Activated naive CD4-positive, alpha-beta T cell treated with anti-CD3 and anti-CD28 coated beads, Interleukin-2, amount 50 U/mL, for 72 hours (primary cell): ENCODE measurements at regions not wholly inside any gene's neighbourhood (a gene's known extent, or its start where the extent isn't known, plus 50 kb on each side); places are given as distances from the start of the nearest gene placed in this dataset.
"Not testable (repeated sequence)": the region's sequence is repeated elsewhere in the genome, so short reads cannot be mapped to it uniquely, and the experiment has no call there.

Experiments
- ATAC-seq, 2 donors: fragments of 150-1000 bp; cut with Tn5 transposase; 2 replicates each; pipeline ENCODE4 v1.10.0; 2021; ENCODE audit warnings: mild to moderate bottlenecking in 2 of 2, moderate library complexity in 2 of 2
- DNase-seq, 2 donors: peaks; one replicate each; pipeline ENCODE4 v3.0.0; 2021 to 2022; ENCODE audit warnings: low spot score in 2 of 2
- H3K27ac Mint-ChIP-seq, 2 donors: one replicate each; pipeline ENCODE4 v1.8.0; 2022; ENCODE audit warnings: mild to moderate bottlenecking in 2 of 2, mixed read lengths in 2 of 2
- H3K36me3 Mint-ChIP-seq, 2 donors: one replicate each; pipeline ENCODE4 v1.8.0; 2022; ENCODE audit warnings: mixed read lengths in 2 of 2
- H3K9me3 Mint-ChIP-seq, 2 donors: one replicate each; pipeline ENCODE4 v1.8.0; 2022; ENCODE audit warnings: mixed read lengths in 2 of 2

- no peak for ATAC-seq
These were observed 50.0 kb upstream of the ACYP2 start for GRCh38 chr2:54065411-54065810.

DNA sequence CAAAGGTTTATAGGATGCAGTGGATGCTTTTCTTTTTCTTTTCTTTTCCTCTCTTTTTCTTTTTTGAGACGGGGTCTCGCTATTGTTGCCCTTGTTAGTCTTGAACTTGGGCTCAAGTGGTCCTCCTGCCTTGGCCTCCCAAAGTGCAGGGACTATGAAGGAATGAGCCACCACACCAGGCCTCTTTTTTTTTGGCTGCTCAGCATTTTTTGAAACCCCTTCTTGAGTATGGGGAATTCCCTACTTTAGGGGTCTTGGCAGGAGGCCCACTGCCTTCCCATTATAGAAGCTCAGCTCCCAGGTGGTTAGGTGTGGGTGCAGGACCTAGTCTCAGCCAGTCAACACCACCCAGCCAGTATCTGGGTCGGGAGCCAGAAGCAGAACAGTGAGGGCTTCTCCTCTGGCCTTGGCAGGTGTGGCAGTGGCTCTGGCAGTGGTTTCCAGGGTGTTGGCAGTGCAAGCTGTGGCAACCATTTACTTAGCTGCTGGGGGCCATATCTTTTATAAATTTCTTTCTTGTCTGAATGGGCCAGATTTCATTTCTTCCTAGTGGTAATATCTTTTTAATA, 51.4 kb upstream of the ACYP2 start:
- DNase-seq (no peak), ATAC-seq (no peak)
- H3K9me3 Mint-ChIP-seq: peaks cover 3 to 5% of the 10 kb centered on the region in 2 donors

More at GRCh38 chr2:54065411-54065810, 50.0 kb upstream of the ACYP2 start:
- Mint-ChIP-seq H3K27ac (no peak overlapping the region), H3K9me3 (no peaks in the 10 kb centered on the region), H3K36me3 (no peaks in the 10 kb centered on the region)
- no peak for DNase-seq

GRCh38 chr2:54062401-54062800, 53.0 kb upstream of the ACYP2 start:
- ATAC-seq: no peak
- no peak overlapping the region for H3K27ac Mint-ChIP-seq
- no peak for DNase-seq
- peaks cover 4% of the 10 kb centered on the region in 2 donors for H3K36me3 Mint-ChIP-seq
- peaks cover 3 to 5% of the 10 kb centered on the region in 2 donors for H3K9me3 Mint-ChIP-seq

More for the DNA sequence above, 51.4 kb upstream of the ACYP2 start:
- H3K36me3 Mint-ChIP-seq: peaks cover 4% of the 10 kb centered on the region in 2 donors
- no peak overlapping the region for H3K27ac Mint-ChIP-seq

DNA sequence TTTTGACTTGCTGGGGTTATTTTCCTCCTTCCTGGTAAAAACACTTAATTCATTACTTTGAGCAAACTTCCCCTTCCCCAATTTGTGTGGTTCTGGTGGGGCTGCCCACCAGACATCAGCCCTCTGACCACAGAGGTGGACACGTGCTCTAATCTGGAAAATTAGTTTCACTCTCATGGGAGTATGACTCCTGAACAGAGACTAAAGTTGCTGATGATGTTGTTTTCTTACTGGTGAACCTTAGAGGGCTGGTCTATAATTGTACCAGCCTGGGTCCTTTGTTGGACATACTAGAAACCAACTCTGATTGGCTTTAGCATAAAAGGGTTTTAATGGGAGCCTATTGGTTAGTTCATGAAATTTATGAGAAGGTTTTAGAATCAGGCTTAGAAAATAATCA, 54.1 kb upstream of the ACYP2 start:
- no peak for DNase-seq
- no peak overlapping the region for H3K27ac Mint-ChIP-seq
- H3K9me3 Mint-ChIP-seq: peaks cover 3 to 5% of the 10 kb centered on the region in 2 donors
- peaks cover 4% of the 10 kb centered on the region in 2 donors for H3K36me3 Mint-ChIP-seq
- ATAC-seq: no peak

DNA sequence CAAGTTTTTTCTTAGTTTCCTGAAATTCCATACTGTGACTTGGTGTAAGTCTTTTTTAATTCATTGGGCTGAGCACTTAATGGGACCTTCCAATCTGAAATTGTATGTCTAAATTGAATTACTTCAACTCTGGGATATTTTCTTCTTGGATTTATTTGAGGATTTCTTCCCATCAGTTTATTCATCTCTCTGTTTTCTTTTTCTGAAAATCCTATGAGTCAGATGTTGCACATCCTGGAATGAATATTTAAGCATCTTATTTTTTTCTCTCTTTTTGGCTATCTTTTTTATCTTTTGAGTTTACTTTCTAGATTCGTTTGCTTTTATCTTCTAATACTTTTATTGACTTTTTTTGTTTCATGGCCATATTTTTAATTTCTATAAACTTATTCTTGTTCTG, 55.4 kb upstream of the ACYP2 start:
- DNase-seq (no peak), ATAC-seq (no peak)
- peaks cover 3 to 5% of the 10 kb centered on the region in 2 donors for H3K9me3 Mint-ChIP-seq
- peaks cover 4% of the 10 kb centered on the region in 2 donors for H3K36me3 Mint-ChIP-seq
- no peak overlapping the region for H3K27ac Mint-ChIP-seq

DNA sequence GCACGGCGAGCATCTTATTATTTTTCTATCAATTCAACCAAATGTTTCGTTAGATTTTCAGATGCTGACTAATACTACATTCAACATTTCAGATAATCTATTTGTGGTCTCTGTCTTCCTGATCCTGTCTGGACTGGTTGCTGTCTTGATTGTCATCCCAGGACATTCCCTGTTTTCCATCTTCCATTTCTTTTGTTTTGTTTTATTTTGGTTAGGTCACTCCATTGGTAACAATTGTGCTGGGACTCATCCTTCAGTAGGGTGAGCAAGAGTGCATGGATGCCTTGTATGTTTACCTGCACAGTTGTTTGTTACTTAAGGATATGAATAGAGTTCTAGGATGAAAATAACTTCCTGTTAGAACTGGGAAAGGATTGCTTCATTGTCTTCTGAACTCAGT, 55.9 kb upstream of the ACYP2 start:
- DNase-seq (no peak), ATAC-seq (no peak)
- Mint-ChIP-seq H3K9me3 (peaks cover 3 to 5% of the 10 kb centered on the region in 2 donors), H3K36me3 (peaks cover 4% of the 10 kb centered on the region in 2 donors), H3K27ac (no peak overlapping the region)

- peaks cover 3 to 5% of the 10 kb centered on the region in 2 donors for H3K9me3 Mint-ChIP-seq
These were observed 57.0 kb upstream of the ACYP2 start for GRCh38 chr2:54058449-54058848.

GRCh38 chr2:54054774-54055173, 60.6 kb upstream of the ACYP2 start:
- H3K27ac Mint-ChIP-seq: peak overlapping the region in 1 of 2 donors; percentile 59
- ATAC-seq (no peak), DNase-seq (no peak)
- H3K9me3 Mint-ChIP-seq: peaks cover 3 to 5% of the 10 kb centered on the region in 2 donors
- peaks cover 12% of the 10 kb centered on the region in 2 donors for H3K36me3 Mint-ChIP-seq

More at GRCh38 chr2:54058449-54058848, 57.0 kb upstream of the ACYP2 start:
- Mint-ChIP-seq H3K27ac (no peak overlapping the region), H3K36me3 (peaks cover 4% of the 10 kb centered on the region in 2 donors)
- DNase-seq: no peak
- ATAC-seq: no peak

GRCh38 chr2:54054271-54054670, 61.1 kb upstream of the ACYP2 start:
- peak overlapping the region in 1 of 2 donors; percentile 59 for H3K27ac Mint-ChIP-seq
- no peak for DNase-seq
- no peaks in the 10 kb centered on the region for H3K9me3 Mint-ChIP-seq
- ATAC-seq: peak; percentile 68 to 90
- peaks cover 8 to 9% of the 10 kb centered on the region in 2 donors for H3K36me3 Mint-ChIP-seq

DNA sequence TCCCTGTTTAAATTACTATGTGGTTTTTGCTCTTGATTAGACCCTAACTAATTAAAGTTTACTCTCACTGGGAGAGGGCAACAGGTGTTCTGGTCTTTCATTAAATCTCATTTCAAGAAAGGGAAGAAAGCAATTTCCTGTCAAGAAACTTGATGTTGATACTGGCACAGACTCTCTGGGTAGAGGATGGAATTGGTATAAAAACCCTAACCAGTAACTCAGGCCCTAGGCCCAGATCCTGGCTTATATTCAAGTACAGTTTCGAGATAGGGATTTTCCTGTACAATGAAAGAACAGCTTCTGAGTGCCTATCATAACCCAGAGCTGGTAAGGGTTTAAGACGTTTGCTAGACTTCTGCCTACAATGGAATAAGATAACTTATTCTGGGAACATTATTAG, 61.6 kb upstream of the ACYP2 start:
- ATAC-seq (peak; percentile 29 to 52), DNase-seq (no peak)
- H3K36me3 Mint-ChIP-seq: peaks cover 8 to 9% of the 10 kb centered on the region in 2 donors
- peak overlapping the region in 1 of 2 donors; percentile 59 for H3K27ac Mint-ChIP-seq
- H3K9me3 Mint-ChIP-seq: no peaks in the 10 kb centered on the region

GRCh38 chr2:54052825-54053718, 62.3 kb upstream of the ACYP2 start:
- peak in 1 of 2 donors; percentile 27 for ATAC-seq
- Mint-ChIP-seq H3K9me3 (no peaks in the 10 kb centered on the region), H3K27ac (peak overlapping the region in 1 of 2 donors; percentile 59), H3K36me3 (peaks cover 8 to 9% of the 10 kb centered on the region in 2 donors)
- DNase-seq: no peak

DNA sequence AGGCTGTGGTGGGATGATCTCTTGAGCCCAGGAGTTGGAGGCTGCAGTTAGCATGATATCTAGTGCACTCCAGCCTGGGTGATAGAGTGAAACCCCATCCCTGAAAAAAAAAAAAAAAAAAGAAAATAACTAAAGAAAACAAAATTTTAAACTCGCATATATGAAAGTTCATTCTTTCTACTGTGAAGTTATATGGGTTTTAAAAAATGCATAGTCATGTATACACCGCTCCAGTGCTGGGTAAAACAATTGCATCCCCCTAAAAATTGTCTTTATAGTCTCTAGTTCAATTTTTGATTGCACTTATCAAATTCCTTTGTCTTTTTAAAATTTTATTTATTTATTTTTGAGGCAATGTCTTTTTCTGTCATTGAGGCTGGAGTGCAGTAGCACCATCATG, 65.0 kb upstream of the ACYP2 start:
- ATAC-seq (no peak), DNase-seq (no peak)
- Mint-ChIP-seq H3K9me3 (no peaks in the 10 kb centered on the region), H3K36me3 (peaks cover 10 to 11% of the 10 kb centered on the region in 2 donors), H3K27ac (no peak overlapping the region)

- no peak for ATAC-seq
- H3K9me3 Mint-ChIP-seq: no peaks in the 10 kb centered on the region
- DNase-seq: no peak
- peaks cover 17 to 18% of the 10 kb centered on the region in 2 donors for H3K36me3 Mint-ChIP-seq
- H3K27ac Mint-ChIP-seq: no peak overlapping the region
These were observed 66.0 kb upstream of the ACYP2 start for GRCh38 chr2:54049365-54049764.

DNA sequence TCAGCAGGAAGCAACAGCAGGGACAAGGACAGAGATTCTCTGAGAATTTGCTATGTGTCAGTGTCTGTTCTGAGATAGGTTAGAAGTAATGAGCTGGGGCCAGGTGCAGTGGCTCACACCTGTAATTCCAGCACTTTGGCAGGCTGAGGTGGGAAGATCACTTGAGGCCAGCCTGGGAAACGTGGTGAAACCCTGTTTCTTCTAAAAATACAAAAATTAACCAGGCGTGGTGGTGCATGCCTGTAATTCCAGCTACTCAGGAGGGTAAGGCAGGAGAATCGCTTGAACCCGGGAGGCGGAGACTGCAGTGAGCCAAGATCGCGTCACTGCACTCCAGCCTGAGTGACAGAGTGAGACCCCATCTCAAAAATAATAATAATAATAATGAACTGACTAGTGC, 66.5 kb upstream of the ACYP2 start:
- not testable (repeated sequence) for ATAC-seq, H3K9me3 Mint-ChIP-seq, DNase-seq, H3K27ac Mint-ChIP-seq
- H3K36me3 Mint-ChIP-seq: peaks cover 17 to 18% of the 10 kb centered on the region in 2 donors

GRCh38 chr2:54048117-54048785, 67.2 kb upstream of the ACYP2 start:
- H3K27ac Mint-ChIP-seq: no peak overlapping the region
- no peak for ATAC-seq
- peaks cover 17 to 18% of the 10 kb centered on the region in 2 donors for H3K36me3 Mint-ChIP-seq
- H3K9me3 Mint-ChIP-seq: no peaks in the 10 kb centered on the region
- DNase-seq: no peak

- no peak for DNase-seq
- ATAC-seq: no peak
- H3K27ac Mint-ChIP-seq: no peak overlapping the region
- H3K9me3 Mint-ChIP-seq: no peaks in the 10 kb centered on the region
- H3K36me3 Mint-ChIP-seq: peaks cover 17 to 18% of the 10 kb centered on the region in 2 donors
These were observed 67.8 kb upstream of the ACYP2 start for GRCh38 chr2:54047658-54048057.

- DNase-seq (no peak), ATAC-seq (peak in 1 of 2 donors; percentile 45)
- H3K9me3 Mint-ChIP-seq: no peaks in the 10 kb centered on the region
- H3K36me3 Mint-ChIP-seq: peaks cover 17 to 18% of the 10 kb centered on the region in 2 donors
- H3K27ac Mint-ChIP-seq: no peak overlapping the region
These were observed 68.3 kb upstream of the ACYP2 start for GRCh38 chr2:54047091-54047490.
